HG03066 (cell line): ENCODE measurements at regions not wholly inside any gene's neighbourhood (a gene's known extent, or its start where the extent isn't known, plus 50 kb on each side); places are given as distances from the start of the nearest gene placed in this dataset.

Experiments used
- ATAC-seq: cut with Tn5 transposase; IDR thresholded peaks from one replicate; pipeline ENCODE4 v1.9.1; 2021; ENCODE audit warnings: low read depth; ENCODE audit not compliant: unreplicated experiment

DNA sequence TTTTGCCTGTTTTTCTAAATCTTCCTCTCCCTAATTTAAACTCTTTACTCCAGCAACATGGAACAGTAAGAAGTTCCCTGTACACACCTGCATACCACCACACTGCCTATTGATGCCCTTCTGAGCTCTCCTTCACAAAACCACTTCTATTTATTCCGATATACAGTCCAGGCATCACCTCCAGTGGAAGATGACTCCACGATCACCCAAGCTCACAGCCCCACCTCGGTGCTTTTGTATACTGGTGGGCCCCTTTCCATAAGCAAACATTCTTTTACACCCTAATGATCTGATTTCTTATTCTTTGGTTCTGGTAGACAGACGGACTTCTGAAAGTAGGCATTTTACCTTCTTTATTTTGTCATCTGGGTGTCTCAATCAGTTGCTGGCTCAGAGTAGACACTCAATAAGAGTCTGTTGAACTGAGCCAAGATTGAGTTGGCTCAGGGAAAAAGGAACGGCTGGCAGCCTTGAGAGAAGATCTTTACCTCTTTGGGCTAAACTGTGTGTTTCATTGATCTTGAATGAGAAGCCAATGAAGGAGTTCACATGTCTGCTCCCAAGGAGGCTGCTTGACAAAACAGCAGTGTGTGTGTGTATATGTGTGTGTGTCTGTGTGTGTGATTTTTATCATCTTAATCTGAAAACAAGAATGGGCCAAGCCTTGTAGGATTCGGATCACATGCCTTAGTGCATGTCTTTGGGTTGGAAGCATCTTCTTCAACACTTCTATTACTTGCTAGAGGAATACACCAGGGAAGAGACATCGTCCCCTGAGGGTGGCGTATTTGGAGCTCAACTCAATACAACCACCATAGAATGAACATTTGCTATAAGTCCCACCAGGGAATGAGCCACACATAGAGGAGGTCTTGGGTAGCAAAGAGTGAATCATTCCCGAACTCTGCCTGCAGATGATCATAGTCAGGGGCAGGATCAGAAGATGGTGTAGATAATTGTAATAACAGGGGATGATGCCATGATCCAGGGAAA is 341.8 kb downstream of the CYRIA start:
- no peak for ATAC-seq

DNA sequence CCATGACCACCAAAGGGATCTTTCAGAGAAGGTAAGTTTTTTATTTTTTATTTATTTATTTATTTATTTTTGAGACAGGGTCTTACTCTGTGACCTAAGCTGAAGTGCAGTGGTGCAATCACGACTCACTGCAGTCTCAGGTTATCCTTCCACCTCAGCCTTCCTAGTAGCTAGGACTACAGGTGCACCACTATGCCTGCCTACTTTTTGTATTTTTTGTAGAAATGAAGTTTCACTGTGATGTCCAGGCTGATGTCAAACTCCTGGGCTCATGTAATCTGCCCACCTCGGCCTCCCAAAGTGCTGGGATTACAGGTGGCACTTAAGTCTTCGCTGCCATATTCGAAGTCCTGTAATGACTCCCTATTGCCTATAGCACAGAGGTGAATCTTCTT is 342.5 kb downstream of the CYRIA start:
- ATAC-seq, result no peak

DNA sequence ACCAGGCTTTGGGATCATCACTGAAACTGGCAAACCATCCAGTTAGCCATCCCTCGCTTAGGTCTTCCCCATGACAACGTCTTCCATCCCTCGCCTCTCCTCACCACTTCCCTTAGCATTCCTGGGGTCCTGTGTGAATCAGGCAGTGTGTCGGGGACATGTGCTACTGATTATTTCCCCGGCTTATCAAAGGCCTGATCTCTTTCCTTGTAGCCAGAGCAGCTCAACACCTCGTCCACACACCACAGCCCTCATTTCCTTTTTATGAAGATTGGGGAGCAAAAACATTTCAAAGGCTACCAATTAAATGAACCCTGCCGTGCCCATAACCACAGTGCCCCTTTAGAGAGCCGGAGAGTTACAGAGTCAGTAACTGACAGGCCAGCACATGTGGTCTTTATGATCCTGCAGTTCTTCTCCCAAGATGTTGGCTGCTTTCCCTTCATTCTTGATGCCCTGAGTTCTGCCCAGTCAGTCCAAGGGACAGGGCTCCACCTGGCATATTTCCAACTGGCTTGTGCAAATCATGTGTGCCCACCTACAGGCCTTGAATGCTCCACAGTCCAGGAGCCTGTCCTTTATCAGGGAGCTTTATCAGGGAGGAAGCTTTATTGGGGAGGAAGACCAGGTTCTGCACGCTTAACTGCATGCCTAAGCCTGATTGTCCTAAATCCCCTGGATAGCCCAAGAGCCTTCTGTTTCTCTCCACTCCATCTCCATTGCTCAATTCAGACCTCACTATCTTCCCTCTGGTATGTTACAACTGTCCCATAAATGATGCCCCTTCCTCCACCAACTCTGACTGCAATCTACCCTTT is 343.1 kb downstream of the CYRIA start:
- ATAC-seq, result no peak

DNA sequence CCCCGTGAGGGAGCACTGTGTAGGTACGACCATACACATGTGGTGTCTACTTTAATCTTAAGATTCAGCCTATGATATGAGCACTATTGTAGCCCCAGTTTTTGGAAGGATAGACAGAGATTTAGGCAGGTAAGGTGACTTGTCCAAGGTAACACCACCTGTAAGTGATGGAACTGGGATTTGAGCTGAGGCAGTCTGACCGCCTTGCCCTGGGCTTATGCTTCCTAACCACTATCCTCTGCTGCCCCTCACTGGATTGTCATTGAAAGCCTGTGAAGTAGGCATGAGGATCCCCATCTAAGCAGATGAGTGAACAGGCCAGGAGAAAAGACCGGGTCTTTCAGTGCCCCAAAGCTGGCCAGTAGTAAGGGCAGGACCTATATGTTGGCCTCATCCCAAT is 343.8 kb downstream of the CYRIA start:
- no peak for ATAC-seq

- ATAC-seq, result no peak
Measured at GRCh38 chr2:16321256-16321655, 344.4 kb downstream of the CYRIA start.

DNA sequence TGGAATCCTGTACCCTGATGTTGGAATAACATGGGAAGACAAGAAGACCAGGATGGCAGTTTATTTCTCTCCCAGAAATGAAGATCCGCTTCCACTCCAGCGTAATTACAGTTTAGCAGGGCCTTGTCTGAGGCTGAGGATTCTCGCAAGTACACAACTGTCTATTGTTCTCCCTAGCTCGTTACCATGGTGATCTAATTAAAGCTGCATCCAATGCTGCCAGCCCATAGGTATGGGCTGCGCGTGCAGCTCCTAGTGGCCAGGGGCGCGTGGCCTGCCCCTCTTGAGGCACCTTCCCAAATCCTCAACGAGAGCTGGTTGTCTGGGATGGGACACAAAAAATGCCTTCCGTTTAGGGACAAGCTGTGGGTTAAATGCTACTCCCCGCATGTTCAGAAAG is 344.9 kb downstream of the CYRIA start:
- ATAC-seq, result no peak

DNA sequence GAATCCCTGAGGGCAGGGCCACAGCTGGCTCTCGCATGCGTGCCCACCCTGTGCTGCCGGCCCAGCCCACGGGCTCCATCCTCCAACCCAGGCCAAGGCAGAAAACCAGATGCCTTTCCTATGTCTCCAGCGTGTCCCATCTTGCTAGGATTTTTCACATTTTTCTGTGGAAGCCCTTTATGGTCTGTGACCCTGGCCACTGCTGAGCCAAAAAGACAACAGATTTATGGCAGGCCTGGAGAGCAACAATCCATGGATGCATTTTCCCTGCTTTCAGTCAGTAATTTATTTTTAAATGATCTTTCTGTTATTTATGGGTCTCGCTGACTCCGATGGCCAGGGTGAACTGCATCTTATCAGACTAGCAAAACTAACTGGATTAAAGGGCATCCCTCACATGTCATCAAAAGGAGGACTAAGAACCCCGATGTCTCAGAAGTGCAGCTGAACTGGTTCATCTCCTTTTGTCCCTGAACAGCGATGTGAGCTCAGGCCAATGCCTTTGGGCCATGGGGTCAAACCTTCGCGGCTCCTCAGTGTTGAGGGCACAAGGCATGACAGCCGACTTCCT is 346.0 kb downstream of the CYRIA start:
- no peak for ATAC-seq

- ATAC-seq, result no peak
Measured at GRCh38 chr2:16318474-16319195, 347.0 kb downstream of the CYRIA start.

- no peak for ATAC-seq
Measured at GRCh38 chr2:16318051-16318450, 347.6 kb downstream of the CYRIA start.

DNA sequence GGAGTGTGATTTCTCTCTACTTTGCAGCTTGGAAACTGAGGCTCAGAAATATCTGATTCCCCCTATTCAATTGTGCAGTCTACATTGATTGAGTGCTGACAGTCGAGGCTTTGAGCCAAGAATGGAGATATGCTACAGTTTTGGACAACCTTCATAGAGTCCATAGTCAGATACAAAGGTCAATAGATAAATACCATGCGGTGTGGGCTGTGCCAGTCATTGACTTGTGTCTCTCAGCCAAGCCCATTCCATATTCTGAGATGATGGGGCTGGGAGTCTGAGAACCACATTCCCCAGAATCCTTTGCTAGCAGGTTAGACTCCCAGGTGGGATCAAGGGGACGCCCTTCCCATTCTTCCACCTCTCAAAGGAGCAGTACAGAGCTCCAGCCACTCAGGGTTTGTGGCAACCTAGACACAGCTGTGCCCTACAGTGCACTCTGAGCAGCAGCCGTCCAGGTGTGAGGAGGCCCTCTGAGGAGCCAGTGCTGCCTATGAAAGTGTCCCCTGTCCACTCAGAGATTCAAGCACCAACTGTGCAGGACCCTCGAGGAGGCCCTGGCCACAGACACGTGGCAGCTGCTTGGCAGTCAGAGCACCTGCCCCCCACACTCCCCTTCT is 348.3 kb downstream of the CYRIA start:
- no peak for ATAC-seq

DNA sequence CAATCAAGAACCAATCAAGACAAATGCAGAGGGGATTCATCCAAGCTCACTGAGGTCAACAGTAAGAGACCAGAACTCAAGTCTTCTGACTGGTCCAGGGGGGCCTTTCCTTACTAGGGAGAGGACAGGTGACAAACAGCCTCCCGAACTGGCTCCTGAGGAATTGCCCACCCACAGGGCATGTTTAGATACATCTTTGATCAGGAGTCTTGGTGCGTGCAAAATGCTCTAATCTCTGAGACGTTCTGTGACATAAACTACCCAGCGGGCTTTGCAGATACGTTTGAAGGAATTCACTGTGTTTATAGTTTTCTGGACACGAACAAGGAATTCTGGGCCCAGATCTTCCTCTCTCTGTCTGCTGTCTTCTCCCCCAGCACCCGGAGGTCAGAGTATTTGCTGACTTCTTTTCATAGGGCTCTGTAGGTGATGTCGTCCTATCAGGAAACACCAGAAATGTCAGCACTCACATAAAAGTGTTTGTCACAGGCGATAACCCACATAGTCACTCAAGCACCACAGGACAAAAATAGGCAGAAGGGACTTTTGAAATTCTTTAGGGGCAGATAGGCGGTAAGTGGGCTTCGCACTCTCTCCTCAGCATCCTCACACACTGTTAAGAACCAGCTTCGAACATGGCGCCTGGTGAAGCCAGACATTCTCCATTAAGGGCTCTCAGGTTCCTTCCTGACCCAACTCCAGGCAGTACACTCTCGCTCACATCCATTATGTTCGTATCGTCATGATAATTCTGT is 349.0 kb downstream of the CYRIA start:
- ATAC-seq, result no peak

GRCh38 chr2:16315908-16316307 is 349.7 kb downstream of the CYRIA start:
- ATAC-seq, result no peak

DNA sequence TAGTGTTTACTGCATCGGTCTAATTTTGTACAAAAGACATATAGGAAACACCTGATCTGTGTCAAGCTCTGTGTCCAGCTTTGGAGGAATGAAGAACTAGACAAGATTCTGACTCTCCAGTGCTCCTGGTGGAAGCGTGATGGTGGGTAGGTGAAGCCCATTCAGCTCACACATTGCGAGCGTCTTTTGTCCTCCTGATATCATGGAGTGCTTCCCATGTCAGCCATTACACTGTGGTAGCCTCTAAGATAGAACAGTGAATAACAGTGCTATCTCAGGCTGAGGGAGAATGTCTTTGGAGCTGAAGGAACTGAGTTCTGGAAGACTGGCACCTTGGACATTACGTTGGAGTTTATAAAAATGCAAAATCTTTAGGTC is 350.2 kb downstream of the CYRIA start:
- no peak for ATAC-seq

- ATAC-seq, result no peak
Measured at GRCh38 chr2:16314691-16315457, 350.8 kb downstream of the CYRIA start.

GRCh38 chr2:16314001-16314400 is 351.6 kb downstream of the CYRIA start:
- no peak for ATAC-seq

- ATAC-seq, result no peak
Measured at GRCh38 chr2:16313235-16313975, 352.2 kb downstream of the CYRIA start.

DNA sequence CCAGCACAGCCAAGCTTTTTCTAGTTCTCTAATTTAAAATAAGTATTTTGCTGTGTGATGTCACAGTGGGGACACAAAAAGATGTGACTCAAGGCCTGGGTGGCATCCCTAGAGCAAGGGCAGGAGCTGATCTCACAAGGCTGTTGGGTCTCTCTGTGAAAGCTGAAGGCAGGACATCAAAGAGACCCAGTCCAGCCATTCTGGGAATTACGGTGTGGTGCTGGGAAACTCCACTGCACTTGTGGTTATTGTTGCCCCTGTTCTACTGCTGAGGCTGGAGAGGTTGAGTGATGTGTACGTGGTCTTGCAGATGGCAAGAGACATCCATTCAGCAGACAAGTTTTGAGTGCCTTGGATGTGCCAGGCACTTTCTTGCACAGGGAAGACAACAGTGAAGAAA is 352.9 kb downstream of the CYRIA start:
- no peak for ATAC-seq
